Colonic mucosa (tissue), 4 donors: ENCODE measurements at regions not wholly inside any gene's neighbourhood (a gene's known extent, or its start where the extent isn't known, plus 50 kb on each side); places are given as distances from the start of the nearest gene placed in this dataset.

ENCODE experiments used
- DNase-seq: peaks from one replicate; pipeline ENCODE4 v3.0.0-alpha.2; 2020
- H3K27ac ChIP-seq: fragments of 200-600 bp; one replicate; pipeline ENCODE4 v1.8.0; 2021
- H3K27me3 ChIP-seq: fragments of 200-600 bp; one replicate; pipeline ENCODE4 v1.8.0; 2021
- H3K36me3 ChIP-seq: fragments of 200-600 bp; one replicate; pipeline ENCODE4 v1.8.0; 2021
- H3K4me1 ChIP-seq: fragments of 200-600 bp; one replicate; pipeline ENCODE4 v1.8.0; 2021; ENCODE audit warnings: mild to moderate bottlenecking
- H3K4me3 ChIP-seq: fragments of 200-600 bp; one replicate; pipeline ENCODE4 v1.8.0; 2021
- H3K9ac ChIP-seq, 2 donors: one replicate each; pipeline ENCODE4 v1.7.0; 2013; ENCODE audit warnings: control low read depth in 2 of 2, low read depth in 2 of 2, low read length in 2 of 2
- H3K9me3 ChIP-seq: fragments of 200-600 bp; one replicate; pipeline ENCODE4 v1.8.0; 2021
- intact Hi-C: fragments of 100-400 bp; cut with DNase I; formaldehyde crosslinking; loops from one replicate; pipeline ENCODE4 v1.14.1; 2022
- TF ChIP-seq, protein P1 (sequence below): fragments of 200-600 bp; IDR thresholded peaks from one replicate; pipeline ENCODE4 v1.8.0; 2022; ENCODE audit warnings: antibody characterized with exemption, mild to moderate bottlenecking
- donor health status: healthy.
- donor health status: DM: no; HTN: no; CAD: no.
- donor health status: DM: no; HTN: no; CAD: no.

DNA sequence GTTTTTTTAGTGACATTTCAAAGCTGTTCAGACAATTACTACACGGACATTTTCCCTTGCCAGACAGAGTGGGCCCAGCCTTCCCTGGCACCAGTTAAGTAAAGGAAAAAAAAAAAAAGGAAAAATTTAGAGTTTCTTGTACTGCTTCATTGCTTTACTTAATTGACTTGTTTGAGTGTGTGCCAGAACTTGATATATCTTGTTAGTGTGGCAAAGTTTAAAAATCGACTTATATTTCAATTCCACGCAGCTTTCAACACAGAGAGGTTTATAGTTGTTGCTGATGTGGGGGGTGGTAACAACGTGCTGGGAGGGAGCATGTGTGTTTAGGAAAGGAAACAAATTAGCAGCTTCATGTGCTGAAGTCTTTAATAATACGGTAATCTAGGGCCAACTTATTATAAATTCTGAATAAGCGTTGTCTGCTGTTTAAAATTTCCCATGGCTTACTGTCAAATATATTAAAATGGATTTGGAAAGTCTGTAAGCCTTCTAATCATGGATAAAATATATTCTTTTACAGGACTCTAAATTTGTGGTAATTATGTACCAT, 1104.6 kb downstream of the SORCS3 start:
- DNase-seq = no peak
- no peaks in the 10 kb centered on the region for H3K36me3 ChIP-seq
- no peak overlapping the region for H3K27ac ChIP-seq
- no peaks in the 10 kb centered on the region for H3K9me3 ChIP-seq
- H3K9ac ChIP-seq = no peak overlapping the region
- no peaks in the 10 kb centered on the region for H3K4me1 ChIP-seq
- H3K27me3 ChIP-seq = no peaks in the 10 kb centered on the region
- H3K4me3 ChIP-seq = no peak overlapping the region
- TF ChIP-seq, protein P1, sequence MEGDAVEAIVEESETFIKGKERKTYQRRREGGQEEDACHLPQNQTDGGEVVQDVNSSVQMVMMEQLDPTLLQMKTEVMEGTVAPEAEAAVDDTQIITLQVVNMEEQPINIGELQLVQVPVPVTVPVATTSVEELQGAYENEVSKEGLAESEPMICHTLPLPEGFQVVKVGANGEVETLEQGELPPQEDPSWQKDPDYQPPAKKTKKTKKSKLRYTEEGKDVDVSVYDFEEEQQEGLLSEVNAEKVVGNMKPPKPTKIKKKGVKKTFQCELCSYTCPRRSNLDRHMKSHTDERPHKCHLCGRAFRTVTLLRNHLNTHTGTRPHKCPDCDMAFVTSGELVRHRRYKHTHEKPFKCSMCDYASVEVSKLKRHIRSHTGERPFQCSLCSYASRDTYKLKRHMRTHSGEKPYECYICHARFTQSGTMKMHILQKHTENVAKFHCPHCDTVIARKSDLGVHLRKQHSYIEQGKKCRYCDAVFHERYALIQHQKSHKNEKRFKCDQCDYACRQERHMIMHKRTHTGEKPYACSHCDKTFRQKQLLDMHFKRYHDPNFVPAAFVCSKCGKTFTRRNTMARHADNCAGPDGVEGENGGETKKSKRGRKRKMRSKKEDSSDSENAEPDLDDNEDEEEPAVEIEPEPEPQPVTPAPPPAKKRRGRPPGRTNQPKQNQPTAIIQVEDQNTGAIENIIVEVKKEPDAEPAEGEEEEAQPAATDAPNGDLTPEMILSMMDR = no peak
- intact Hi-C loops = no loop called here

DNA sequence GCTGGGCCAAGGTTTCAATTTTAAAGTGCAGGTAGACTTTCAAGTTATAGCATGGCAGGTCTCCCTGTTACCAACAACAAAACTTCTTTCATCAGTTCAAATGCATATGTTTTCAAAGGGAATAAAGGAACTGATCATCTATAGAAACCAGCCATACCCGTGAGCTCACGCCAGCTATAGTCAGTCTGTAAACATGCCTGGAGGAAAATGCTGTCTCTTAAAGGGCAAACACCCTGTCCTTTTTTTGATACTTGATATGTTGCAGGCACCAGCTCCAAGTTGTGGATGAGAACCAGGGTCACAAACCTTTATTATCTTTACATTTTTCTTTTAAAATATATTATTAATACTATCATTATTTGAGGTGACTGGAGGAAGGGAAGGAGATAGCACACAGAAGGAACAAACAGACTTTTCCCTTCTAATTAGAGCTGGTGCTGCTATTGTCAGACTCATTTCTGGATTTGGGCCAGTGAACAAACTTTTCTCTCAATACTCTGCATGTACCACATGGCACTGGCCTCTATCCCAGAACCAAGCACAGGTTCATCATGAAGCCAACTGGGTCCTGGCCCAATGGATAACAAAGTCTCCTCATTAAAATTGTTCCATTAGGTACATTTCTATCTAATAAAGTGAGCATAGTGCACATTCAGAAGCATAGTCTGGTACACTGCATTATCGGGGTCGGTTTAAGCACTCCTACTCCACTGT, 1102.4 kb downstream of the SORCS3 start:
- Histone ChIP-seq H3K9ac (no peak overlapping the region), H3K27me3 (no peaks in the 10 kb centered on the region), H3K9me3 (no peaks in the 10 kb centered on the region), H3K27ac (no peak overlapping the region), H3K36me3 (no peaks in the 10 kb centered on the region), H3K4me1 (no peaks in the 10 kb centered on the region), H3K4me3 (no peak overlapping the region)
- no peak for DNase-seq
- TF ChIP-seq, protein P1 = no peak
- intact Hi-C loops = no loop called here

DNA sequence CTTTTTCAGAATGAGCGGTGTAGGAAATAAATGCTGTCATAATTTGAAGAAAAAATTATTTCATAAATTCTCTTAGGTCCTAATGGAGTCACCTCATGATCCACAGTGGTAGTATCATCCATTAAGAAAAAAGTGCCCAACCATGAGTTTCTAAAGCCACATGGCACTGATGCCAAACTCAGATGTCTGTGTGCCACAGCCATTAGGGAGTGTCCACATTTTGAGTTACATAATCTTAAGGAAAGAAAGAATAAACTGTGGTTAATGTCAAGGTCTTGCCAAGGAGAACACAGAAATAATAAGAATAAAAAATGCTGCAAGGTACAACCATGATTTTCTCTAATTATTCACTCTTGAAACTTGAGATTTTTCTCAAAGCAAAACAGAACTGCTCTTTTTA, 1101.8 kb downstream of the SORCS3 start:
- TF ChIP-seq, protein P1 = no peak
- intact Hi-C loops = no loop called here
- no peak overlapping the region for H3K4me3 ChIP-seq
- H3K9ac ChIP-seq = no peak overlapping the region
- H3K27ac ChIP-seq = no peak overlapping the region
- no peaks in the 10 kb centered on the region for H3K36me3 ChIP-seq
- no peaks in the 10 kb centered on the region for H3K9me3 ChIP-seq
- DNase-seq = no peak
- H3K27me3 ChIP-seq = no peaks in the 10 kb centered on the region
- no peaks in the 10 kb centered on the region for H3K4me1 ChIP-seq

DNA sequence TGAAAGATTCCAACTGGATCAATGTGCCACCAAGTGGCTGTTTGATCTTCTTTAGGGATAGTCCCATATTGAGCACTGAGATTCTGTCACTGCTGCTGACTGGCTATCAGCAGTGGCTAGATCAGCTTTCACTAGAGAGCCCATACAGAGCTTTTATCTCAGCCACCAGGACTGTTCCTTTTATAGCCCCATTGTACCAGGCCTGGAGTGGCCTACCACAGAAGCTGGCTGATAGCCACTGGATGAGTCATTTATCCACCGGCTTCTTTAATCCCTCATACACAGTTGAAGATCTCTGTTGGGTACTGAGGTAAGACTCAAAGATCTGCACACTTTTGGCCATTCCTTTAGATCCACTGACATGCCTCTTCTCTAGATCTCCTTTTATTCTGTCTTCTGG, 1101.1 kb downstream of the SORCS3 start:
- Histone ChIP-seq H3K4me3 (no peak overlapping the region), H3K36me3 (no peaks in the 10 kb centered on the region), H3K4me1 (no peaks in the 10 kb centered on the region), H3K27me3 (no peaks in the 10 kb centered on the region), H3K9me3 (no peaks in the 10 kb centered on the region), H3K27ac (no peak overlapping the region), H3K9ac (no peak overlapping the region)
- TF ChIP-seq, protein P1 = no peak
- intact Hi-C loops = no loop called here
- DNase-seq = peak; percentile 23

DNA sequence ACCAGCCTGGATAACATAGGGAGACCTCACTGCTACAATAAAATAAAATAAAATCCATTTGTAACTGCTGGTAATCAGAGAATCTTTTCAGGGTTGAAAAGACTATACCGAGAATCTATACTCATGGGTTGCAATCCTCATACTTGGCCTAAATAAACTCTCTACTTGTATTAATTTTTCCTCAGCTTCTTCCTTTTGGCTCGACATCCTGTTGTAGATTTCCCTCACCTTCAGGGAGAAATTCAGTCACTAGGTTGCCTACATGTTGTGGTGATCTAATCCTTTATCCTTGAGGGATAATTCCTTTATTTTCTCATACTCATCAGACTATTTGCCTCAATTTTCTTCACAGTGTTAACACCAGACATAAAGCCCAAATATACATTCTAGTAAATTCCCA, 1093.4 kb downstream of the SORCS3 start:
- TF ChIP-seq, protein P1 = no peak
- Histone ChIP-seq H3K9me3 (no peaks in the 10 kb centered on the region), H3K27me3 (no peaks in the 10 kb centered on the region), H3K36me3 (no peaks in the 10 kb centered on the region), H3K27ac (no peak overlapping the region), H3K4me3 (no peak overlapping the region), H3K9ac (no peak overlapping the region), H3K4me1 (no peaks in the 10 kb centered on the region)
- DNase-seq = no peak
- intact Hi-C loops = no loop called here
